ENCODE measurements at regions not wholly inside any gene's neighbourhood (a gene's known extent, or its start where the extent isn't known, plus 50 kb on each side); places are given as distances from the start of the nearest gene placed in this dataset.

DNA sequence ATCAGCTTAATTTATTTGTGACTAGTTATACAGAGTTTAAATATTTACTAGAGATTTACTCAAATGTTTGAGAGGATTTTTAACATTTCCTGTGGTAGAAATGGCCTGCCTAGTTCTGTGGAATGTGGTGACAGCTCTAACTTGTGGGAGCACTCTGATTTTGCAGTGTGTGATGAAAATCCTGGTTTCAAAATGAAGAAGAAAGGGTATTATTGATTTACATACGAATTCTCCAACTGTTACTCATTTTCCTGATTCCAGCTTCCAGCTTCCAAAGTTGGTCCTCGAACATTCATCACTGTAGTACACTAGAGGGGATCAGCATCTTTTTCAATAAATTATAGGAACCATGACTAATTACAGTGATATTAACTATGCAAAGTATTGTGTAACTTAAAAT, 462.7 kb upstream of the PKN2 start:
- no peaks in the 10 kb centered on the region for H3K36me3 ChIP-seq (ENCODE audit: insufficient read depth, low read length)
- H3K9me2 ChIP-seq (replicated peaks; ENCODE audit: insufficient read depth, low read length) = no peaks in the 10 kb centered on the region
- no peak overlapping the region for H3K9ac ChIP-seq (ENCODE audit: low read length)
- no peak overlapping the region for H3K27ac ChIP-seq (ENCODE audit: low read length)
- no peak for DNase-seq
- H2AFZ ChIP-seq (ENCODE audit: low read length) = no peak overlapping the region
- no peaks in the 10 kb centered on the region for H3K27me3 ChIP-seq (ENCODE audit: low read length)
- no peaks in the 10 kb centered on the region for H3K9me3 ChIP-seq (ENCODE audit: low read length)
- H3K4me3 ChIP-seq (ENCODE audit: low read length) = no peak overlapping the region
- no peak overlapping the region for H3K4me2 ChIP-seq (ENCODE audit: low read depth, low read length, poor library complexity, severe bottlenecking)
- H3K4me1 ChIP-seq (ENCODE audit: low read length) = no peaks in the 10 kb centered on the region
- no peaks in the 10 kb centered on the region for H4K20me1 ChIP-seq (ENCODE audit: insufficient read depth, low read depth, low read length)
- no peaks in the 10 kb centered on the region for H3K79me2 ChIP-seq (ENCODE audit: low read length)

DNA sequence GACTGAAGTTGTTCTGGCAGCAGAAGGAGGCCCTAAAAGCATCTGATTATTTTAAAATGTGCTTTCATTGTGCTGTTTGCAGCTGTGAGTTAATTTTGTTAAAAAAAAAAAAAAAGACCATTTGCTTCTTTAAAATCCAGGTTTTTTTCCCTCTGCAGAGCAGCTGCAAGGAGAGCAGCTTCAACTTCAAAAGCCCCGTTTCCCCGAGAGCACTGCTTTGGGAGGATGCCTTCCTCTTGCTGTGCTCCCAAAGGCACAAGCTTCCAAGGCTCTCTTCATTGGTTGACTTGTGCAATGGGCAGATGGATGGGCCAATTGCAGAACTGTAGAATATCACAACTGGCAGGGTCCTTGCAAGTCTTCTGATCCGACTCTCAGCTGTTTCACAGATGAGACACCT, 459.2 kb upstream of the PKN2 start:
- Histone ChIP-seq H3K9me3 (ENCODE audit: low read length) (no peaks in the 10 kb centered on the region), H3K4me3 (ENCODE audit: low read length) (no peak overlapping the region), H3K79me2 (ENCODE audit: low read length) (no peaks in the 10 kb centered on the region), H3K9me2 (replicated peaks; ENCODE audit: insufficient read depth, low read length) (no peaks in the 10 kb centered on the region), H3K36me3 (ENCODE audit: insufficient read depth, low read length) (no peaks in the 10 kb centered on the region), H2AFZ (ENCODE audit: low read length) (no peak overlapping the region), H3K4me2 (ENCODE audit: low read depth, low read length, poor library complexity, severe bottlenecking) (no peak overlapping the region), H4K20me1 (ENCODE audit: insufficient read depth, low read depth, low read length) (no peaks in the 10 kb centered on the region), H3K4me1 (ENCODE audit: low read length) (no peaks in the 10 kb centered on the region), H3K27me3 (ENCODE audit: low read length) (no peaks in the 10 kb centered on the region), H3K27ac (ENCODE audit: low read length) (no peak overlapping the region), H3K9ac (ENCODE audit: low read length) (no peak overlapping the region)
- no peak for DNase-seq

DNA sequence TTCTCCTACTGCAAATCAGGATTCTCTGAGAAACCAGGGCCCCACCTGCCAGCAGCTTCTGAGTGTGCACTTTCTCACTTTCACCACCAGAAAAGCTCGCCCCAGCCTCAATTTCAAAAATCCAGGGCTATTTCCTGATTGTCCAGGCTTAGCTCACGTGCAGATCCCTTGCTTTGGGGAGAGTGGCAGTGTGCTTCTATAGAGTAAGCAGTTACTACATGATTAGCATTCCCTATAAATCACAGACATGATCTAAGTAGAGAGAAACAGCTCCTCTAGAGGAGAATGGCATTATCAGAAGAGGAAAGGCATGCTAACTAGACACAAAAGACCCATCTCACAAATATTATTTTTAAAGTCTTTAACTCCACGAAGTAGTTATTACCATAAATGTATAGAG, 456.0 kb upstream of the PKN2 start:
- DNase-seq = no peak
- no peak overlapping the region for H2AFZ ChIP-seq (ENCODE audit: low read length)
- H3K79me2 ChIP-seq (ENCODE audit: low read length) = no peaks in the 10 kb centered on the region
- H3K9me2 ChIP-seq (replicated peaks; ENCODE audit: insufficient read depth, low read length) = no peaks in the 10 kb centered on the region
- no peaks in the 10 kb centered on the region for H4K20me1 ChIP-seq (ENCODE audit: insufficient read depth, low read depth, low read length)
- no peak overlapping the region for H3K4me2 ChIP-seq (ENCODE audit: low read depth, low read length, poor library complexity, severe bottlenecking)
- no peaks in the 10 kb centered on the region for H3K4me1 ChIP-seq (ENCODE audit: low read length)
- no peaks in the 10 kb centered on the region for H3K36me3 ChIP-seq (ENCODE audit: insufficient read depth, low read length)
- no peaks in the 10 kb centered on the region for H3K27me3 ChIP-seq (ENCODE audit: low read length)
- H3K9ac ChIP-seq (ENCODE audit: low read length) = no peak overlapping the region
- no peak overlapping the region for H3K27ac ChIP-seq (ENCODE audit: low read length)
- H3K4me3 ChIP-seq (ENCODE audit: low read length) = no peak overlapping the region
- H3K9me3 ChIP-seq (ENCODE audit: low read length) = no peaks in the 10 kb centered on the region

DNA sequence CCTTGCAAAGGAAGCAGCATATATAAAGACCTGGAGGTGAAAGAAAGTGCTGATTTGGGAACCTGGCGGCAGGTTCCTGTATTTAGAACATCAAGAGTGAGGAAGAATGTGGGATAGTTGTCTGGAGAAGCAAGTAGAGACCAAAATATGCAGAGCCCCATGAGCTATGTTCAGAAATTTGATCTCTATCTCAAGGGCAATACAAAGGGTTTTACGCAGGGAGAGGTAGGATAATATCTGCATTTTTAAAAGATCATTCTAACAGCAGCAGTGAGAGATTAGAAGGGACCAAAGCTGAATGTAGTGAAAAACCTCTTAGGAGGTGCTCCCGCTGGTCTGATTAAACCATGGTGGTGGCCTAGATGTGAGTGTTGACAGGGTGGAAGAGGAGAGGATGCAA, 453.9 kb upstream of the PKN2 start:
- Histone ChIP-seq H3K4me3 (ENCODE audit: low read length) (no peak overlapping the region), H3K36me3 (ENCODE audit: insufficient read depth, low read length) (no peaks in the 10 kb centered on the region), H4K20me1 (ENCODE audit: insufficient read depth, low read depth, low read length) (no peaks in the 10 kb centered on the region), H3K79me2 (ENCODE audit: low read length) (no peaks in the 10 kb centered on the region), H3K4me1 (ENCODE audit: low read length) (no peaks in the 10 kb centered on the region), H2AFZ (ENCODE audit: low read length) (no peak overlapping the region), H3K27ac (ENCODE audit: low read length) (no peak overlapping the region), H3K9me2 (replicated peaks; ENCODE audit: insufficient read depth, low read length) (no peaks in the 10 kb centered on the region), H3K4me2 (ENCODE audit: low read depth, low read length, poor library complexity, severe bottlenecking) (no peak overlapping the region), H3K9me3 (ENCODE audit: low read length) (no peaks in the 10 kb centered on the region), H3K9ac (ENCODE audit: low read length) (no peak overlapping the region), H3K27me3 (ENCODE audit: low read length) (no peaks in the 10 kb centered on the region)
- DNase-seq = no peak

DNA sequence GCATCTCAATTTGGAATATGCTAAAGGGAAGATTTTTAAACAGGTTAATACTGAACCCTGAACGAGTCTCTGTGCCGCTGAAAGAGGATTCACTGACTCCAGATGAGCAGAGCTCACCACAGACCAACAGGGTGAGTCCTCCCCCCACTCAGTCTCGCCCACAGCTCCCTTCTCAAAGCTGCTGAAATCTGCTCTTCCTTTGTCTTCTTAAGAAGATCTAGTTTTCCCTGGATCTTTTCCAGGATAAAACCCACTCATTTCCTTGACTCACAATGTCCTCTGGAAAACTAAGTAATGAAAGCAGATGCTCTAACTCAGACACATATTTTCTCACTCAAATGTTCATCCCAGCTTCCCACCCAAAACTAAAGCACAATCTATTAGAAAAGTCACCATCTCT, 447.0 kb upstream of the PKN2 start:
- Histone ChIP-seq H2AFZ (ENCODE audit: low read length) (no peak overlapping the region), H3K4me1 (ENCODE audit: low read length) (no peaks in the 10 kb centered on the region), H3K79me2 (ENCODE audit: low read length) (no peaks in the 10 kb centered on the region), H3K9me2 (replicated peaks; ENCODE audit: insufficient read depth, low read length) (no peaks in the 10 kb centered on the region), H3K9ac (ENCODE audit: low read length) (no peak overlapping the region), H3K36me3 (ENCODE audit: insufficient read depth, low read length) (no peaks in the 10 kb centered on the region), H4K20me1 (ENCODE audit: insufficient read depth, low read depth, low read length) (no peaks in the 10 kb centered on the region), H3K27me3 (ENCODE audit: low read length) (no peaks in the 10 kb centered on the region), H3K27ac (ENCODE audit: low read length) (no peak overlapping the region), H3K4me2 (ENCODE audit: low read depth, low read length, poor library complexity, severe bottlenecking) (no peak overlapping the region), H3K4me3 (ENCODE audit: low read length) (no peak overlapping the region), H3K9me3 (ENCODE audit: low read length) (no peaks in the 10 kb centered on the region)
- DNase-seq = no peak

DNA sequence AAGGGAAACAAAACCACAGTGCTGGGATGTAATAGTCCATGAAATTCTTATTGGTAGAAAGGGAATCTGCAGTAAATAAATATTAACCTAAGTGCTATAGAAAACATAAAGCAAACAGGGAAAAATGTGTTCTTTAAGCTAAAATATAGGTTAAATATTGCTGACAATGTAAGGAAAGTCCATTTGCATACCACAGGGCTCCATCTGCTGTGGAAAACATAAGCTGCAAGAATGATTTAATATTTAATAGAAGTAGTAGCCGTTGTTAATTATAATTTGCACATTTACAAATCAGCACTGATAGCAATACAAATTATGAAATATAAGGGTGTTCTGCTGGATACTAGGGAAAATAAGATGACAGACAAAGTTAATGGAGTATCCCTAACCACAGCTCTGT, 444.9 kb upstream of the PKN2 start:
- no peaks in the 10 kb centered on the region for H3K9me3 ChIP-seq (ENCODE audit: low read length)
- no peaks in the 10 kb centered on the region for H3K79me2 ChIP-seq (ENCODE audit: low read length)
- H3K4me1 ChIP-seq (ENCODE audit: low read length) = no peaks in the 10 kb centered on the region
- no peaks in the 10 kb centered on the region for H4K20me1 ChIP-seq (ENCODE audit: insufficient read depth, low read depth, low read length)
- H3K9ac ChIP-seq (ENCODE audit: low read length) = no peak overlapping the region
- no peak overlapping the region for H3K4me2 ChIP-seq (ENCODE audit: low read depth, low read length, poor library complexity, severe bottlenecking)
- no peaks in the 10 kb centered on the region for H3K36me3 ChIP-seq (ENCODE audit: insufficient read depth, low read length)
- H3K27me3 ChIP-seq (ENCODE audit: low read length) = no peaks in the 10 kb centered on the region
- no peak overlapping the region for H3K27ac ChIP-seq (ENCODE audit: low read length)
- no peak for DNase-seq
- no peaks in the 10 kb centered on the region for H3K9me2 ChIP-seq (replicated peaks; ENCODE audit: insufficient read depth, low read length)
- no peak overlapping the region for H3K4me3 ChIP-seq (ENCODE audit: low read length)
- H2AFZ ChIP-seq (ENCODE audit: low read length) = no peak overlapping the region

DNA sequence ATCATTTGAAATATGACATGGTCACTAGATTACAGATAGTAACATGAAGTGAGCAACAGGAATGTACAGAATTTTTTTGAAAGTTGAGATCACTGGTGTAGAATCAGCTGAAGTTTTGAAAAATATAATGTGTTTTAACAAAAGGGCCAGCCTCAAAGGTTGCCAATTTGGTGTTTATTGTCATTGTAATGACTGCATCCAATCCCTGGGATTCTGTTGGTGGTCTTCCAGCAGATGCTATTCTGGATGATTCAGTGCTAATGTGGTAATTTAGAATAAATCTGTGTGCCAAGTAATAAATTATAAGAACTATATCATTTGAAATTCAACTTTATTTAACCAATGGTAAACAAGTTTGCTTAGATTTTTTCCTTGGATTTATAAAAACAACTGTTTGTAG, 436.4 kb upstream of the PKN2 start:
- H3K36me3 ChIP-seq (ENCODE audit: insufficient read depth, low read length) = no peaks in the 10 kb centered on the region
- H3K9ac ChIP-seq (ENCODE audit: low read length) = no peak overlapping the region
- no peak overlapping the region for H3K4me2 ChIP-seq (ENCODE audit: low read depth, low read length, poor library complexity, severe bottlenecking)
- H3K79me2 ChIP-seq (ENCODE audit: low read length) = no peaks in the 10 kb centered on the region
- DNase-seq = no peak
- H2AFZ ChIP-seq (ENCODE audit: low read length) = no peak overlapping the region
- no peaks in the 10 kb centered on the region for H3K9me2 ChIP-seq (replicated peaks; ENCODE audit: insufficient read depth, low read length)
- no peak overlapping the region for H3K4me3 ChIP-seq (ENCODE audit: low read length)
- H4K20me1 ChIP-seq (ENCODE audit: insufficient read depth, low read depth, low read length) = no peaks in the 10 kb centered on the region
- no peaks in the 10 kb centered on the region for H3K4me1 ChIP-seq (ENCODE audit: low read length)
- no peaks in the 10 kb centered on the region for H3K27me3 ChIP-seq (ENCODE audit: low read length)
- H3K27ac ChIP-seq (ENCODE audit: low read length) = no peak overlapping the region
- no peaks in the 10 kb centered on the region for H3K9me3 ChIP-seq (ENCODE audit: low read length)

DNA sequence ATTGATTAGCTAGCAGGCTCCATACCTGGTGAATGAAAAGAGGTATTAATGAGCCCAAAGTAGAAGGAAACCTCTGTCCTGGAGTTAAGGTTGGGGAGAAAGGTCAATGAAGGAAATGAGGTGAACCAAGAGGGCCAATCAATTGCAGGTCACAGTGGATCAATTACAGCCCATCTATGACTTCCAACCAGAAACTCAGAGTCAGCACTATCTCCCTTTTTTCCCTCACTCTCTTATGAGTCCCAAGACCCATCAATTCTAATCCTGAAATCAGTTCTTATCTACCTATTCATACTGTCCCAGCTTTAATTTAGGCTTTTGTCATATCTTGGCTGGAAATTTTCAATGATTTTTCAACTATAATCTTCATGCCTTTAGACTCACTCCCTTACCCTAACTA, 433.2 kb upstream of the PKN2 start:
- Histone ChIP-seq H3K36me3 (ENCODE audit: insufficient read depth, low read length) (no peaks in the 10 kb centered on the region), H3K27ac (ENCODE audit: low read length) (no peak overlapping the region), H3K79me2 (ENCODE audit: low read length) (no peaks in the 10 kb centered on the region), H3K4me3 (ENCODE audit: low read length) (no peak overlapping the region), H4K20me1 (ENCODE audit: insufficient read depth, low read depth, low read length) (no peaks in the 10 kb centered on the region), H3K9me3 (ENCODE audit: low read length) (no peaks in the 10 kb centered on the region), H3K4me2 (ENCODE audit: low read depth, low read length, poor library complexity, severe bottlenecking) (no peak overlapping the region), H2AFZ (ENCODE audit: low read length) (no peak overlapping the region), H3K4me1 (ENCODE audit: low read length) (no peaks in the 10 kb centered on the region), H3K9me2 (replicated peaks; ENCODE audit: insufficient read depth, low read length) (no peaks in the 10 kb centered on the region), H3K9ac (ENCODE audit: low read length) (no peak overlapping the region), H3K27me3 (ENCODE audit: low read length) (no peaks in the 10 kb centered on the region)
- no peak for DNase-seq

DNA sequence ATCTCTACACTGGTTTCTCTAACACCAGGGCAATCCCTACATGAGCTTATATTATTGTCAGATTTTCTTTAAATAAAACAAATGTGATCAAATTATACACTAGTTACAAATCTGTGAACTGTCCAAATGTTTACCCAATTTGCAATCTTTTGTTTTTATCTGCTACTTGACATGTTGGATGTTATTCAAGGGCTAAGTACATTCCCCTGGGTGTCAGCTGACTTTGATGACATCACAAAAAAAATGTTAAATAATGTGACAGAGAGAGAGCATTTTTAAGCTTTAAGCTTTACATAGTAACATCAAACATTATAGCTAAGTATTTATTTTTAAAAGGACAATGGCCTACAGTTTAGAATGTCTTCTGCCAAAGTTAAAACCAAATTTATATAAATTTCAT, 431.3 kb upstream of the PKN2 start:
- no peaks in the 10 kb centered on the region for H3K9me3 ChIP-seq (ENCODE audit: low read length)
- no peaks in the 10 kb centered on the region for H3K4me1 ChIP-seq (ENCODE audit: low read length)
- H3K9me2 ChIP-seq (replicated peaks; ENCODE audit: insufficient read depth, low read length) = no peaks in the 10 kb centered on the region
- H3K4me3 ChIP-seq (ENCODE audit: low read length) = no peak overlapping the region
- no peak for DNase-seq
- no peaks in the 10 kb centered on the region for H3K79me2 ChIP-seq (ENCODE audit: low read length)
- no peak overlapping the region for H3K4me2 ChIP-seq (ENCODE audit: low read depth, low read length, poor library complexity, severe bottlenecking)
- H3K9ac ChIP-seq (ENCODE audit: low read length) = no peak overlapping the region
- no peak overlapping the region for H3K27ac ChIP-seq (ENCODE audit: low read length)
- H3K36me3 ChIP-seq (ENCODE audit: insufficient read depth, low read length) = no peaks in the 10 kb centered on the region
- no peaks in the 10 kb centered on the region for H4K20me1 ChIP-seq (ENCODE audit: insufficient read depth, low read depth, low read length)
- no peaks in the 10 kb centered on the region for H3K27me3 ChIP-seq (ENCODE audit: low read length)
- H2AFZ ChIP-seq (ENCODE audit: low read length) = no peak overlapping the region
